H1 (cell line): ENCODE measurements at regions not wholly inside any gene's neighbourhood (a gene's known extent, or its start where the extent isn't known, plus 50 kb on each side); places are given as distances from the start of the nearest gene placed in this dataset.

Experiments
- CTCF ChIA-PET: fragments of 300-600 bp; sonication (Branson Sonifier 250); formaldehyde crosslinking; loops from one replicate; lab custom pipeline; 2021; ENCODE audit not compliant: partially characterized antibody; lab: Charles Lee
- POLR2A ChIA-PET: fragments of 300-600 bp; sonication (Branson Sonifier 250); formaldehyde crosslinking; loops from one replicate; lab custom pipeline; 2021; ENCODE audit warnings: inconsistent platforms; ENCODE audit not compliant: partially characterized antibody; lab: Charles Lee
- DNase-seq, 2 experiments: peaks; one replicate each; pipeline versions ENCODE4 v3.0.0 to v3.0.0-alpha.2; 2010 to 2022; ENCODE audit warnings: low spot score in 2 of 2, low read depth in 1 of 2, mixed read lengths in 1 of 2
- FAIRE-seq: peaks from 2 replicates; lab custom pipeline; 2011; peaks lifted over from hg19 to GRCh38; lab: Jason Lieb, UNC
- H2AFZ ChIP-seq: 2 replicates; pipeline ENCODE4 v1.8.1; 2012; ENCODE audit warnings: low read length, inconsistent platforms
- H2AK5ac ChIP-seq: 2 replicates; pipeline ENCODE4 v1.6.1; 2013; ENCODE audit warnings: low read depth, low read length
- H2BK120ac ChIP-seq: replicated peaks from 2 replicates; pipeline ENCODE3; 2013; ENCODE audit warnings: low read depth, low read length, inconsistent platforms
- H2BK12ac ChIP-seq: 2 replicates; pipeline ENCODE4 v1.6.1; 2013; ENCODE audit warnings: low read depth, low read length
- H2BK15ac ChIP-seq: 2 replicates; pipeline ENCODE4 v1.6.1; 2013; ENCODE audit warnings: low read length
- H2BK20ac ChIP-seq: 2 replicates; pipeline ENCODE4 v1.6.1; 2013; ENCODE audit warnings: low read length
- H2BK5ac ChIP-seq: 2 replicates; pipeline ENCODE4 v1.6.1; 2013; ENCODE audit warnings: low read depth, low read length
- H3K14ac ChIP-seq: 2 replicates; pipeline ENCODE4 v1.6.1; 2013; ENCODE audit warnings: inconsistent platforms; ENCODE audit not compliant: insufficient read length
- H3K18ac ChIP-seq: 2 replicates; pipeline ENCODE4 v1.6.1; 2013; ENCODE audit warnings: low read length; ENCODE audit errors: extremely low read depth
- H3K23ac ChIP-seq: 2 replicates; pipeline ENCODE4 v1.6.1; 2013; ENCODE audit warnings: inconsistent platforms; ENCODE audit not compliant: insufficient read length
- H3K23me2 ChIP-seq: 2 replicates; pipeline ENCODE4 v1.6.1; 2013; ENCODE audit warnings: low read depth, low read length
- H3K27ac ChIP-seq: 2 replicates; pipeline ENCODE4 v1.6.1; 2011; ENCODE audit warnings: low read depth, low read length, inconsistent platforms
- H3K27me3 ChIP-seq, 4 experiments: replicated peaks in 1 of 4; 1 replicate in 1 of 4; 2 replicates in 3 of 4; pipeline versions ENCODE4 v1.6.1 to v1.8.1; 2011 to 2013; ENCODE audit warnings: low read length in 3 of 4, mild to moderate bottlenecking in 3 of 4, inconsistent platforms in 2 of 4, mixed read lengths in 2 of 4, moderate library complexity in 1 of 4; ENCODE audit not compliant: control insufficient read depth in 3 of 4, insufficient read depth in 3 of 4; ENCODE audit errors: extremely low read depth in 1 of 4
- H3K36me3 ChIP-seq, 4 experiments: 2 replicates each; pipeline versions ENCODE4 v1.6.1 to v1.8.1; 2011 to 2013; ENCODE audit warnings: mild to moderate bottlenecking in 4 of 4, low read length in 3 of 4, moderate library complexity in 2 of 4, control low read depth in 1 of 4, inconsistent platforms in 1 of 4; ENCODE audit not compliant: insufficient read depth in 4 of 4, control insufficient read depth in 2 of 4
- H3K4ac ChIP-seq: replicated peaks from 2 replicates; pipeline ENCODE3; 2013; ENCODE audit warnings: low read length, low read depth, mixed read lengths, inconsistent platforms; ENCODE audit not compliant: insufficient read length
- H3K4me1 ChIP-seq, 4 experiments: replicated peaks in 1 of 4; 1 replicate in 1 of 4; 2 replicates in 3 of 4; pipeline versions ENCODE4 v1.6.1 to v1.8.1; 2011 to 2013; ENCODE audit warnings: low read length in 3 of 4, inconsistent platforms in 2 of 4, mixed read lengths in 1 of 4; ENCODE audit not compliant: insufficient read depth in 4 of 4, control insufficient read depth in 3 of 4
- H3K4me2 ChIP-seq, 2 experiments: 2 replicates each; pipeline versions ENCODE4 v1.6.1 to v1.8.1; 2011 to 2013; ENCODE audit warnings: low read depth in 2 of 2, low read length in 2 of 2, control low read depth in 1 of 2, inconsistent platforms in 1 of 2, mild to moderate bottlenecking in 1 of 2; ENCODE audit not compliant: insufficient read depth in 1 of 2
- H3K4me3 ChIP-seq, 4 experiments: fragments of 200-600, 300-600 bp in 1 of 4; sonication (generic), shearing (Covaris generic), sonication (Bioruptor Twin) in 1 of 4; 2 replicates each; pipeline versions ENCODE4 v1.5.1 to v1.8.1; 2011 to 2016; ENCODE audit warnings: low read length in 4 of 4, low read depth in 3 of 4, control low read depth in 2 of 4, inconsistent platforms in 2 of 4, mild to moderate bottlenecking in 2 of 4, mixed read lengths in 1 of 4, moderate library complexity in 1 of 4; ENCODE audit not compliant: insufficient read depth in 2 of 4; ENCODE audit errors: extremely low read depth in 1 of 4
- H3K56ac ChIP-seq: replicated peaks from 2 replicates; pipeline ENCODE3; 2013; ENCODE audit warnings: low read depth, mild to moderate bottlenecking, mixed read lengths, low read length, inconsistent platforms; ENCODE audit not compliant: insufficient read length
- H3K79me1 ChIP-seq: 2 replicates; pipeline ENCODE4 v1.6.1; 2013; ENCODE audit warnings: low read depth, low read length, control low read depth
- H3K79me2 ChIP-seq, 2 experiments: 2 replicates each; pipeline versions ENCODE4 v1.6.1 to v1.8.1; 2012 to 2013; ENCODE audit warnings: low read length in 2 of 2, mild to moderate bottlenecking in 2 of 2, inconsistent platforms in 1 of 2; ENCODE audit not compliant: insufficient read depth in 2 of 2, control insufficient read depth in 1 of 2
- H3K9ac ChIP-seq, 4 experiments: replicated peaks in 1 of 4; 1 replicate in 1 of 4; 2 replicates in 3 of 4; pipeline versions ENCODE4 v1.6.1 to v1.8.1; 2011 to 2013; ENCODE audit warnings: low read depth in 3 of 4, low read length in 3 of 4, control low read depth in 2 of 4, mild to moderate bottlenecking in 2 of 4, moderate library complexity in 2 of 4, inconsistent platforms in 1 of 4; ENCODE audit errors: extremely low read depth in 1 of 4
- H3K9me3 ChIP-seq, 2 experiments: 2 replicates each; pipeline versions ENCODE4 v1.6.1 to v1.8.1; 2012 to 2013; ENCODE audit warnings: mild to moderate bottlenecking in 2 of 2, moderate library complexity in 2 of 2, control low read depth in 1 of 2, inconsistent platforms in 1 of 2, low read depth in 1 of 2, low read length in 1 of 2, mixed read lengths in 1 of 2; ENCODE audit not compliant: insufficient read depth in 2 of 2
- H4K20me1 ChIP-seq, 2 experiments: replicated peaks in 1 of 2; 2 replicates each; pipeline versions ENCODE3 to v1.8.1; 2011 to 2013; ENCODE audit warnings: inconsistent platforms in 2 of 2, low read length in 2 of 2, mild to moderate bottlenecking in 1 of 2; ENCODE audit not compliant: insufficient read depth in 2 of 2, control insufficient read depth in 1 of 2
- H4K5ac ChIP-seq: 2 replicates; pipeline ENCODE4 v1.6.1; 2013; ENCODE audit warnings: low read length, low read depth, mixed read lengths, inconsistent platforms; ENCODE audit not compliant: insufficient read length
- H4K8ac ChIP-seq: 2 replicates; pipeline ENCODE4 v1.8.0; 2013; ENCODE audit warnings: mild to moderate bottlenecking, moderate library complexity, low read length, inconsistent platforms; ENCODE audit not compliant: insufficient read depth; ENCODE audit errors: extremely low read depth
- H4K91ac ChIP-seq: replicated peaks from 2 replicates; pipeline ENCODE3; 2013; ENCODE audit warnings: low read length, mixed read lengths, inconsistent platforms; ENCODE audit not compliant: insufficient read length
- ATF3 ChIP-seq: IDR thresholded peaks from 2 replicates; pipeline ENCODE4 v1.6.1; 2011; ENCODE audit warnings: low read depth, mild to moderate bottlenecking, low read length; ENCODE audit not compliant: insufficient read depth
- CEBPB ChIP-seq: IDR thresholded peaks from 2 replicates; pipeline ENCODE4 v1.6.1; 2012; ENCODE audit warnings: low read depth, low read length
- CREB1 ChIP-seq: IDR thresholded peaks from 2 replicates; pipeline ENCODE4 v1.6.1; 2012; ENCODE audit warnings: inconsistent platforms
- HDAC2 ChIP-seq, 2 experiments: fragments of 300-600 bp in 1 of 2; sonication (generic) in 1 of 2; IDR thresholded peaks; 2 replicates each; pipeline ENCODE4 v1.6.1; 2011 to 2012; ENCODE audit warnings: low read depth in 2 of 2, low read length in 2 of 2, mild to moderate bottlenecking in 2 of 2, moderate library complexity in 2 of 2, borderline replicate concordance in 1 of 2, inconsistent platforms in 1 of 2
- HDAC6 ChIP-seq: IDR thresholded peaks from one replicate; pipeline ENCODE4 v1.7.1; 2012; ENCODE audit warnings: low read depth, mild to moderate bottlenecking, inconsistent platforms, low read length, moderate library complexity
- MAX ChIP-seq: IDR thresholded peaks from 2 replicates; pipeline ENCODE4 v1.6.1; 2012; ENCODE audit warnings: inconsistent platforms
- POU5F1 ChIP-seq: IDR thresholded peaks from 2 replicates; pipeline ENCODE4 v1.6.1; 2011; ENCODE audit warnings: low read depth, mild to moderate bottlenecking, low read length, moderate library complexity
- SIN3A ChIP-seq, 2 experiments: IDR thresholded peaks in 1 of 2; conservative IDR thresholded peaks in 1 of 2; 2 replicates each; pipeline ENCODE4 v1.6.1; 2011 to 2012; ENCODE audit warnings: low read length in 2 of 2, improper control_type of control experiment in 1 of 2, low read depth in 1 of 2, mild to moderate bottlenecking in 1 of 2
- SP1 ChIP-seq: IDR thresholded peaks from 2 replicates; pipeline ENCODE4 v1.6.1; 2011; ENCODE audit warnings: low read depth, low read length
- SUZ12 ChIP-seq: fragments of 200-600 bp; sonication (generic); IDR thresholded peaks from 2 replicates; pipeline ENCODE4 v1.6.1; 2012; ENCODE audit warnings: mild to moderate bottlenecking, inconsistent platforms, low read length, moderate library complexity, mixed read lengths
- TAF1 ChIP-seq: IDR thresholded peaks from 2 replicates; pipeline ENCODE4 v1.6.1; 2011; ENCODE audit warnings: mild to moderate bottlenecking, low read depth, low read length
- TCF12 ChIP-seq: IDR thresholded peaks from 2 replicates; pipeline ENCODE4 v1.6.1; 2011; ENCODE audit warnings: low read depth, mild to moderate bottlenecking, low read length
- YY1 ChIP-seq: IDR thresholded peaks from 2 replicates; pipeline ENCODE4 v1.6.1; 2011; ENCODE audit warnings: low read depth, mild to moderate bottlenecking, low read length
- WGBS, 2 experiments: shearing (Covaris generic) in 1 of 2; methylation state at CpG; one replicate each; pipeline versions ENCODE4 v1.1.6 to v1.1.7; 2013 to 2015; ENCODE audit warnings: low lambda C conversion rate in 2 of 2, mixed read lengths in 2 of 2, inconsistent platforms in 1 of 2, low coverage in 1 of 2, missing lambda C conversion rate in 1 of 2; ENCODE audit not compliant: insufficient replicate concordance in 2 of 2, insufficient coverage in 1 of 2, insufficient read length in 1 of 2; ENCODE audit errors: extremely low coverage in 1 of 2, missing lambda C conversion rate in 1 of 2; 5-methylcytosine and 5-hydroxymethylcytosine counted together

- ChIA-PET POLR2A (no interaction called here), CTCF (no interaction called here)
- no peaks in the 10 kb centered on the region for H3K79me2 ChIP-seq
- peak; percentile 92 for FAIRE-seq
- H4K20me1 ChIP-seq: no peaks in the 10 kb centered on the region
- WGBS, 2 experiments: 50% methylated on average over 8 of the region's 8 CpGs; no CpG with 5 or more reads in 1 of the 2 experiments
- H3K4ac ChIP-seq: no peak overlapping the region
- H4K8ac ChIP-seq: no peak overlapping the region
- H3K36me3 ChIP-seq: no peaks in the 10 kb centered on the region
- H3K56ac ChIP-seq: no peak overlapping the region
- no peak overlapping the region; a peak in 1 of 7 replicates for H3K9ac ChIP-seq
- no peaks in the 10 kb centered on the region; the same call in 1 of the 2 replicates for H3K23me2 ChIP-seq
- no peak overlapping the region for H3K18ac ChIP-seq
- peak overlapping the region; percentile 85; the same call in 1 of the 2 replicates for H2AK5ac ChIP-seq
- no peaks in the 10 kb centered on the region; a peak in 1 of 7 replicates for H3K4me1 ChIP-seq
- H4K91ac ChIP-seq: no peak overlapping the region
- H2BK5ac ChIP-seq: peak overlapping the region; percentile 62; the same call in 1 of the 2 replicates
- H2BK12ac ChIP-seq: peak overlapping the region; percentile 96; the same call in 1 of the 2 replicates
- no peak overlapping the region for H3K4me3 ChIP-seq
- H3K23ac ChIP-seq: no peak overlapping the region
- H3K27ac ChIP-seq: peak overlapping the region; percentile 44; the same call in 1 of the 2 replicates
- DNase-seq: peak in 1 of 2 experiments; percentile 9
- no peak overlapping the region for H3K14ac ChIP-seq
- H3K9me3 ChIP-seq: no peaks in the 10 kb centered on the region
- H3K79me1 ChIP-seq: no peaks in the 10 kb centered on the region
- H3K27me3 ChIP-seq: no peaks in the 10 kb centered on the region
- no peak overlapping the region for H2BK15ac ChIP-seq
- H2BK20ac ChIP-seq: no peak overlapping the region
- H4K5ac ChIP-seq: no peak overlapping the region
- peak overlapping the region in 1 of 2 experiments; percentile 32; a peak in 2 of 4 replicates for H3K4me2 ChIP-seq
- 0 out of 2 replicates have a peak overlapping the region, but pooled peaks have one; percentile 27 for H2AFZ ChIP-seq
- H2BK120ac ChIP-seq: no peak overlapping the region
- TF ChIP-seq YY1: peak; percentile 25; the same call in 1 of the 2 replicates
- no peak for TF ChIP-seq SIN3A (conservative IDR thresholded peaks at IDR 0.05 in 1 of 2, IDR thresholded peaks at IDR 0.05 in 1 of 2; ENCODE audit: low read depth in 1 of 2, low read length in 2 of 2)
- TF ChIP-seq HDAC6: no peak
- TF ChIP-seq MAX: peak; percentile 39; the same call in 1 of the 2 replicates
- no peak for TF ChIP-seq CEBPB
- peak; percentile 89 for TF ChIP-seq TCF12
- peak; percentile 37; the same call in 1 of the 2 replicates for TF ChIP-seq SP1
- no peak for TF ChIP-seq HDAC2 (IDR thresholded peaks at IDR 0.05; ENCODE audit: borderline replicate concordance in 1 of 2, low read depth in 2 of 2, low read length in 2 of 2)
- no peak for TF ChIP-seq ATF3
- TF ChIP-seq SUZ12: no peak
- TF ChIP-seq TAF1: 0 out of 2 replicates have a peak, but pooled peaks have one; percentile 19
- peak; percentile 63; the same call in 1 of the 2 replicates for TF ChIP-seq POU5F1
- no peak for TF ChIP-seq CREB1
Observed at GRCh38 chr1:221292652-221293051, 413.4 kb downstream of the HLX start.
